Femur (tissue), 1 donor: ENCODE measurements at regions not wholly inside any gene's neighbourhood (a gene's known extent, or its start where the extent isn't known, plus 50 kb on each side); places are given as distances from the start of the nearest gene placed in this dataset.
"Not testable (repeated sequence)": the region's sequence is repeated elsewhere in the genome, so short reads cannot be mapped to it uniquely, and the experiment has no call there.

Source experiments
- DNase-seq: peaks from one replicate; pipeline ENCODE4 v3.0.0-alpha.2; 2017

DNA sequence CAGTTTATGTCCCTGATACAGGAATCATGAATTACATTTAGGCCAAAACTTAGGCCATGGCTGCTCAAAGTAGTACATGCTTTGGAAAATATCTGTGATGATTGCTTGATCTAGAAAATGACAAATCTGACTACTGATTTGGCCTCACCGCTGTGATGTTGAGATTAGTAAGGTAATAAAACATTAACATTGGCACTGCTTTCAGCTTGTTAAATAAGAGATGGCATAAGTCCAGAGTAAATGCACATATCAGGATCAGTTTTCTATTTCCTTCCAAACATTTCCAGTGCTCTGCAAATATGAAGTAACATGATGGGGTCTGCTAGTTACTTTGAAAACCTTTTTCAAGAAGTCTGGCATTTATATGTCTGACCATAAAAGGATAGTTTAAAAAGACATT is 687.3 kb upstream of the ACTRT1 start:
- no peak for DNase-seq

DNA sequence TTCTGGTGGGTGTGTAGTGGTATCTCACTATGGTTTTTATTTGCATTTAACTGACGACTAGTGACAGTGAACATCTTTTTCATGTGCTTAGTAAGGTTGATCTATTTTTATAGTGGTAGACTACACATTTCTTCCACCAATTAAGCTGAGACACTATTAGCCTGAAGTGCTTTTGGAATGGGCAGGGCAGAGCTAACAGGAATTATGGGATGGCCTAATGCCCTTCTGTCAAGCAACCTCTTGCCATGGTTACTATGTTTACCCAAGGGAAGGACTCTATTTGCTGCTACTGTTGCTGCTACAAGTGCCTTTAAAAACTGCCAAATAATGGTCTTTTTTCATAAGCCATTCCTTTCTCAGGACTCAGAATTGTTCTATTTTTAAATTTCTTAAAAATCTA is 676.7 kb upstream of the ACTRT1 start:
- DNase-seq, result no peak

DNA sequence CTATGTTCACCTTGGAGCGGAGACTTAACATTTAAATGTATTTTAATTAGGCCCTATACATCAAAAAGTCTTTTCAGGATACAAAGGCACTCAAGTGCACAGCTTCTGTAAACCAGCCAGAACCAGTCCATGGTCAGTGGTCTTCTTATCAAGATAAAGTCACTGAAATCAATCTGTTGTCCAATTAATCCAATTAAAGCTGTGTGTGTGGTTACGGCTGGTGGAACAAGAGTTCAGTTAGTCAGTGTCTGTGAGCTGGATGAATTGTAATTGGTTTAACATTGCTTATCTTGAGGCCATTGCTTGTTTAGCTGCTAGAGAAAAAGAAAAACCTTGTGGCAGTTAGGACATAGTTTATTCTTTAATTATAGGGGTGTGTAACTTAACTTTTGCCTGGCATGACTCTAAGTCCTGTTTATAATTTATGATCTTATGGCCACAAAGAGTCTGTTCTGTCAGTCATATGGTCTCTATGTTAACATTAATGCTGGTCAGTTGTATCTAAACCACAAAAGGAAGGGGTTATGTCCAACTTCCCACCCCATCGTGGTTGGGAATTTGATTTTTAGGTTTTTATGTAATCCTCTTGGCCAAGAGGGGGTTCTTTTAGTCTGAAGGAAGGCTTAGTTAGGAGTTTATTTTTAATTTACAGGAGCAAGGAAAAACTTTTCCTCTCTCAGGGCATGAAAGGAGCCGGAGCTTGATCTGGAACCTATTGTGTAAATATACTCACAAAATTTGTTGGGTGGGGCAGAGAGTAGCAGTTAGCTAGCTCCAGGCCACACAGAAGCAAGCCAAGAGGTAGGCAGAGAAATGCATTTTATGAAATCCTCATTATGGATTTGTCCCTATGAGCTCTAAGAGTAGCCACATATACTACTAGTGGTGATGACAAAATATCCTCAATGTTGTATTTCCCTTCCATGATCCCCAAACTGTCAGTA is 665.7 kb upstream of the ACTRT1 start:
- no peak for DNase-seq

DNA sequence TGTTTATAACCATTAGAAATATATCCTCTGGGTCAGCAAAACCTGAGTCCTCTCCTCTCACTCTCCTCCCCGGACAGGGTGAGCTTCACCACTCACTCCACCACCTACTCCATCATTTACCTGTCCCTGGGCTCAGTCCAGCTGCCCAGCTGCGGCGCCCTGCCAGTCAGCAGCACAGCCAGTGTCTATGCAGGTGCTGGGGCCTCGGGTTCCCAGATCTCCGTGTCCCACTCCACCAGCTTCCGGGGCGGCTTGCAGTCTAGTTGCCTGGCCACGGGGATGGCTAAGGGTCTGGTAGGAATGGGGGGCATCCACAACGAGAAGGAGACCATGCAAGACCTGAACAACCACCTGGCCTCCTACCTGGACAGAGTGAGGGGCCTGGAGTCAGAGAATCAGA is 662.2 kb upstream of the ACTRT1 start:
- no peak for DNase-seq

DNA sequence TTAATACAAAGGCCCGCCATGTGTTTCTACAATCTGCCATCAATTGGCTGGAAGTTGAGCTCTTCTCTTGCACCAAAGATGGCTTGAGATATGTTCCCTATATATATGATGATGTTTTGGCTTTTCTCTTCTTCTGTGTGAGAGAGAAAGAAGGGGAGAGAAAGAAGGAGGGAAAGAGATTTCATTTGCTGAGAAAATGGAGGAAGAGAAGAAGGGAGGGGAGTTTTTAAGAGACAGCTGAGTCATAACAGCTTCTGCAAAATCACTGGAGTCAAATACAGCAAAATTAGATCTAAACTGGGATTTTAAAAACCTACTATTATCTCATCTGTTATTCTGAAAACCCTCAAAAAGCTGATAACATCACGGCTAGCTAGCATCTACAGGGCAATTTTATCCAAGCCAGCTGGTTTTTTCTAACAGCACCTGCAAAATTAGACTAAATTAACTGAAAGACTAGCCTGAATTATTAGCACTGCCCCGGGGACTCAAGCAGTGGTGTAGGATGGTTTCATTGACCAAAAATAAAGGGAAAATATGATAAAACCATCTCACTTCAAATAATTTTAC is 647.6 kb upstream of the ACTRT1 start:
- no peak for DNase-seq

DNA sequence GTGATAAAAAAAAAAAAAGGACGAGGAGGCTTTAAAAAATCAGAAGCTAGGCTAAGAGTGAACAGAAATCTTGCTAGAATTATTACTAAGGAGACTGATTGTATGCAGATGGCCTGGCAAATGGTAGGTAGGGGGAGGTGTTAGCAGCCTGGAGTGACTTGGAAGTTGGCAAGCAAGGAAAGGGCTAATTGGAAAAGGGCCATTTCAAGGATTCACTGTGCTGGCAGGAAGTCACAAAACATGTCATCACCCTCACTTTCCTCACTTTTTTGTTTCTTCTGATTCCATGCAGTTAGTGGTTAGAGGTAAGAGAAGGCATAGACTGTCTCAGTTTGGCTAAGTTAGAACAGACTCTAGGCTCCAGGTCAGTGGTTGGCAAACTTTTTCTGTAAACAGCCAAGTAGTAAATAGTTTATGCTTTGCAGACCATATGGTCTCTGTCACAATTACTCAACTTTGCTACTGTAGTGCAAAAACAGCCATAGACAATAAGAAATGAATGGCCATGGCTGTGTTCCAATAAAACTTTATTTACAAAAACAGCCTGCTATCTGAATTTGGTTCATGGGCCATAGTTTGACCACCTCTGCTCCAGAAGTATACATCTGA is 646.5 kb upstream of the ACTRT1 start:
- peak; percentile 61 for DNase-seq

DNA sequence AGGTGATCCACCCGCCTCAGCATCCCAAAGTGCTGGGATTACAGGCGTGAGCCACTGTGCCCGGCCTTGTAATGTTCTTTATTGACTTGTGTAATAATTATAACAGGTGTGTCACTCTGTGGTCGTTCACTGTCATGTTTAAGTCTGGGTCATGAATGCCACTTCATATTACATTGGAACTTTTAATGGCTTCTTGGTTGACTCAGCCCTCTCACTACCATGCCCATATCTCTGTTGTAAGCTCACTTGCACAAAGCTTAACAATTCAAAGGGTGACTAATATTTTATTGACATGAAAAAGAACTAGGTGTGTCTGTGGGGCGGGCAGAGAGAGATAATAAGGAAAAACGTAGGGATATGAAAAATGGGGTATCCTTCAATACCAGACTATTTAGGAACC is 639.7 kb upstream of the ACTRT1 start:
- DNase-seq, result no peak

DNA sequence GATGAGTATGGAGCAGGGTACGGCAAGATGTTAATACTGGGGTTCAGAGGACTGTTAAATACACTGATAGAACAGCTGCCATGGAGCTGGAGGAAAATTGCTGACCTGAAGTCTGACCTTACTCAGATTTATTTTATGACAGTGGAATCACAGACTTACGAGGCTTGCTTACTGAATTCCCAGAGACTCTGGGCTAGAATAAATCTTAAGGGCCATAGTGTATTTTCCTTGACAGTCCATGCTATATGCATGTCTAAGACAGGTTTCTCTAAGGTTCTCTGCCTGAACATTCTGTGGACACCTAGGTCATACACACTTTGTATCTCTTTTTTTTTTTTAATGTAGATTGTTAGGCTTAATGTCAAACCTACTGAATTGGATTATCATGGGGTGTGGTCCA is 633.2 kb upstream of the ACTRT1 start:
- DNase-seq, result no peak

DNA sequence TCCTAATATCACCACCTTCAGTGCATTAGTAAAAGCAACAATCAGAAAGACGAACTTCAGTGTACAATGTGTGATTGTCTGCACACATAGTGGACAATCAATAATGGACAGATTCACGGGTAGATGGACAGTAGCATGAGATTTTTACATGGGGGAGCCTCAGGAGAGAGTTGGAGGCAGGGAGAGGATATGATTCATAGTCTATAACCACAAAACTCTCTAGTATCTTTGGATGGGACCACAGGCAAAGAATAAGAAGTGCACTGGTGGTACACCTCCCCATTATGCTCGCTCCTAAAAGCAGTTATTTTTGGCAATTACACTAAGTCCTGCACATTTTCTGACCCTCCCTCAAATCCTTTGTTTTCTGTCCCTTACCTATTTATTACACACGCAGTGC is 624.4 kb upstream of the ACTRT1 start:
- no peak for DNase-seq

DNA sequence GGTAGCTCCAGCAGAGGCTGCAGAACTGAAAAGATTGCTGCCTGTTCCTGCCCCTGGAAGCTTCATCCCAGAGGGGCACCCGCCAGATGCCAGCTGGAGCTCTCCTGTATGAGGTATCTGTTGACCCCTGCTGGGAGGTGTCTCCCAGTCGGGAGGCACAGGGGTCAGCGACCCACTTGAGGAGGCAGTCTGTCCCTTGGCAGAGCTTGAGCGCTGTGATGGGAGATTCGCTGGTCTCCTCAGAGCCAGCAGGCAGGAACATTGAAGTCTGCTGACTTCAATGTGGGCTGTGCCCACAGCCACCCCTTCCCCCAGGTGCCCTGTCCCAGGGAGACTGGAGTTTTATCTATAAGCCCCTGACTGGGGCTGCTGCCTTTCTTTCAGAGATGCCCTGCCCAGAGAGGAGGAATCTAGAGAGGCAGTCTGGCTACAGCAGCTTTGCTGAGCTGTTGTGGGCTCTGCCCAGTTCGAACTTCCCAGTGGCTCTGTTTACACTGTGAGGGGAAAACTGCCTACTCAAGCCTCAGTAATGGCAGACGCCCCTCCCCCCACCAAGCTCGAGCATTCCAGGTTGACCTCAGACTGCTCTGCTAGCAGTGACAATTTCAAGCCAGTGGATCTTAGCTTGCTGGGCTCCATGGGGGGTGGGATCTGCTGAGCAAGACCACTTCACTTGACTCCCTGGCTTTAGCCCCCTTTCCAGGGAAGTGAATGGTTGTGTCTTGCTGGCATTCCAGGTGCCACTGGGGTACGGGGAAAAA is 622.3 kb upstream of the ACTRT1 start:
- not testable (repeated sequence) for DNase-seq

DNA sequence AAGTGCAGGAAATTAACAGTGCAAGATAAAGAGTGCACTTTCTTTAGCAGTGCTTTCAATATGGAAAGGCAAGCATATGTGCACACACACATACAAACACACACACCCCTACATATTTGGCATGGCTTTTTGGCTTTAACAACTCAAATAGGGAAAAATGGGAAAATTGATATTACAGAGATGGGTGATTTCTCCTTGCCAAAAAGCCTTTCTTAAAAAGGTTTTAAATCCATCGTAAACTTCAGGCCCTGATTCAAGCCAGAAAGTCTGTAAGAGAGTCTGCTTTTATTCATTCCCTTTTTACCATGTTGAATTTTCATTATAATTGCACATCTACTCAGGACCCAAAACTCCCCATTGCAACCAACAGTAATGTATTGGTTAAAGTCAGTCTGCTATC is 612.0 kb upstream of the ACTRT1 start:
- no peak for DNase-seq

DNA sequence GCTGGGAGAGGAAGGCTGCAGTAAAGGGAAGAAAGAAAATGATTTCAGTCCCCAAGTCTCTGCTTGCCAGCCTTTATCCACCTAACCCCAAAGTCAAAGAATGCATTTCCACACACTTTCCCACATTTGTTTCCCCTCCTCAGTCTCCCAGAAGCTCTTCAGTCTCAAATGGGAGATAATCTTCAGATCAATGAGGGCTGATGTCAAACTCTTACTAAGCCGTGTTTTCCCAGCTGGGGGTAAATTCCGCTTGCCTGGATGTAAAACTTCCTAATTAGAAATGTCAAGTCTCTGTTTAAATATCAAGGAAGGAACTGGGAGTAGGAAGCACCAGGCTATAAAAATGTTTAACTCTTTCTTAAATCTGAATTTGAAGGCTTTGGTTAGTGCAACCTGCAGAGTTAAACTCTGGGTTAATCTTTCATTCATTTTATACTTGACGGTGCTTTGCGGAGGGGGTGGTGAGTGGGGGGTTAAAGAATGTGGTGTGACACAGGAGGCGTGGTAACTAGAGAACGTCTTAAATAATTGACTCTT is 601.4 kb upstream of the ACTRT1 start:
- no peak for DNase-seq

DNA sequence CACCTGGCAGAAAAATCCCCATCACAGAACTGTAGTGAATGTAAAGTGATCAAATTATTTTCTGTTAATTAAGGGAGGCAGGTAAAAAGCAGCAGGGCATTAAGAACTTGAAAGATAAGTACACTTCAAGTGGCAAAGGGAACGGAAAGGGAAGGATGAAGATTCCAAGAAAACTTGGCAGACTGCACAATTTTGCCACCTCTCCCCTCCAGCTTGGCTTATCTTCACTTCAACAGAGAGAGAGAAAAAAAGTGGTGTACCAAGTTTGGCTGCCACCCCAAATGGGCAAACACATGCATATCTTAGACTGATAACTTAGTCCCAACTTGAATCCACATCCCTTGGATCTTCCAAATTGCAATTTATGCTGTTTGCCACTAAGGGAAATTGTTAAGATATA is 598.1 kb upstream of the ACTRT1 start:
- no peak for DNase-seq

DNA sequence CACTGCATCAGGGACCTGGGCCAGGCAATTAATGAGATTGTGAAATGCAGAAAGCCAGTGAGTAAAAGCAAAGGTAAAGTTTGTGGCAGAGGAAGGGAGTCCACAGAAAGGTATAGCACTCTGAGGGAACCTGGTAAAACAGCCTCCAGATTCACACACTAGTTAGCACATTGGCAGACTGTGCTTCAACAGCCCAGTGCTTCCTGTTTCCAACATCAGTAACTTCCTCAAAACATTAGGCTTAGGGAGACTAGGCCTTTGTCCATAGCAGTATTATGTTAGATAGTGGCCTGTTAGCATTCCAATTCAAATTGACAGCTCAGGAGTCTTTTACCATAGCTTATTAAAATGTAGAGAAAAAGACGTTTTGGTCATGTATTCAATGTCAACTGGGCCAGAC is 582.6 kb upstream of the ACTRT1 start:
- no peak for DNase-seq

DNA sequence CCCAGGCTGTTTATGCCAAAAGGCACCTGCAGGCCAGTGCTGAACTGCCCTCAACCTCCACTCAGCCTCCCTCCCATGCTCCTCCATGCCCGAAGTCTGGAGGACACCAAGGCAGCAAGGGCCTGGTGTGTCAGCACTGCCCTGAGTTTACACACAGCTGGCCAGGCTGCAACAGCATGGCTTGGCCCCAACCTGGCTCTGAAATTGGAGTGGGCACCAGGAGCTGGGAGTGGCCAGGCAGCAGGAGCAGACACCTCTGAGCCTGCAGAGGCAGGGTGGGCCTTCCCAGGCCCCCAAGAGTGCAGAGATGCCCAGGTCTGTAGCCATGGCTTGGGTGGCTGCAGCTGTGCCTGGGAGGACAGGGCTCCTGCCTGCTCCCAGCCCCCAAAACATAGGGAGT is 571.2 kb upstream of the ACTRT1 start:
- DNase-seq, result no peak

DNA sequence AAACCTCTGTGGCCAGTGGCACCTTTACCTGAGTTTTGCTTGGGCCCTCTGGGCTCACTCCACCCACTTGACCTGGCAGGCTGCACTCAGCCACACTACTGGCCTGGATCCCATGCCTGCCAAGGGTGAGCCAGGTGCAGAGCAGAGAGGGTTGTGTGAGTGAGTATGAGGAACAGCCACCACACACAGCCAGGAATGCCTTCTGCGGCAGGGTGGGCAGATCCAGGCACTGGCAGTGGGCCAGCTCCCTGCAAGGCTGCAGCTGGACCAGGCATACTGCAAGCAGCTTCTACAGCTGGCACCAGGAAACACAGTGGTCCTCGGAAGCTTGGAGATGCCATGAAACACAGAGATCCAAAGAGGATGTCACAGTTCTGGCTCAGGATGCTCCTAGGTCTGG is 570.1 kb upstream of the ACTRT1 start:
- DNase-seq, result no peak

DNA sequence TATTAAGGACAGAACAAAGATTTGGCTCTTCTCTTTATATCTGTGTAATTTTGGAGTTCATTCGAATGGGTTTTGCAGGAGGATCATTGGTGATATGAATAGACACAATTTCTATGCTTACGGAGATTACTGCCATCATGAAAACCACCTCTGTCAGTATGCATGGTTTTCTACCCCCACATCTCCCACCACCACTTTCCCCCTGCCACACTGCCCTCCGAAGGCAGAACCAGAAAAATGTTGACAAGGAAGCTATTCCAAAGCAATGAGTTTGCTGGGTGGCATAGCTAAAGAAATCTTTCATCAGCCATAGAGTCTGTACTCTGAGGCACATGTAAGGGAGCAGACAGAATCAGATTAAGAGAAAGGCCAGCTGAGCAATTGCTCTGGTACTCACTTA is 567.3 kb upstream of the ACTRT1 start:
- no peak for DNase-seq

DNA sequence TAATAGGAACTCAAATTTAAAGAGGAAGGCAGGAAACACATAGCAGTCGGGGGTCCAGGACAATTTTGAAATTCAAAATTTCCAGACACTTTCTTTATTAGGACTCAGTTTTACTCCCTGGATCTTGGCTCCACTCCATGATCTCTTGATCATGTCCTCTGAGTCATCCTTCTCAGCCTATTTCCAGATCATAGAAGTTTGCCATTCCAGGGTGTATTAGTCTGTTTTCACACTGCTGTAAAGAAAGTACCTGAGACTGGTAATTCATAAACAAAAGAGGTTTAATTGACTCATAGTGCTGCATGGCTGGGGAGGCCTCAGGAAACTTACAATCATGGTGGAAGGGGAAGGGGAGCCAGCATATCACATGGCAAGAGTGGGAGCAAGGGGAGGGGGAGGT is 564.7 kb upstream of the ACTRT1 start:
- no peak for DNase-seq

DNA sequence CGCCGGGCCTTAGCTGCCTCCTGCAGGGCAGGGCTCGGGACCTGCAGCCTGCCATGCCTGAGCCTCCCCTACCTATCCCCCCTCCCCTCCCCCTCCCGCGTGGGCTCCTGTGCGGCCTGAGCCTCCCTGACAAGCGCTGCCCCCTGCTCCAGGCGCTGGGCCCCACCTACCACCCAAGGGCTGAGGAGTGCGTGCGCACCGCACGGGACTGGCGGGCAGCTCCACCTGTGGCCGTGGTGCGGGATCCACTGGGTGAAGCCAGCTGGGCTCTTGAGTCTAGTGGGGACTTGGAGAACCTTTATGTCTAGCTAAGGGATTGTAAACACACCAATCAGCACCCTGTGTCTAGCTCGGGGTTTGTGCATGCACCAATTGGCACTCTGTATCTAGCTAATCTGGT is 554.6 kb upstream of the ACTRT1 start:
- DNase-seq, result not testable (repeated sequence)

DNA sequence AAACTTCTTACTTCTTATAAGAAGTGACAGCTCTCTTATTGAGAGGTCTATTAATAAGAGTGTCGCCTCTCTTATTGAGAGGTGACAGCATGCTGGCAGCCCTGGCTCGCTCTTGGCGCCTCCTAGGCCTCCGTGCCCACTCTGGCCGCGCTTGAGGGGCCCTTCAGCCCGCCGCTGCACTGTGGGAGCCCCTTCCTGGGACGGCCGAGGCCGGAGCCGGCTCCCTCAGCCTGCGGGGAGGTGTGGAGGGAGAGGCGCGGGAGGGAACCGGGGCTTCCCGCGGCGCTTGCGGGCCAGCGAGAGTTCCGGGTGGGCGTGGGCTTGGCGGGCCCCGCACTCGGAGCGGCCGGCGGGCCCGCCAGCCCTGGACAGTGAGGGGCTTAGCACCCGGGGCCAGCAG is 554.2 kb upstream of the ACTRT1 start:
- DNase-seq, result not testable (repeated sequence)

DNA sequence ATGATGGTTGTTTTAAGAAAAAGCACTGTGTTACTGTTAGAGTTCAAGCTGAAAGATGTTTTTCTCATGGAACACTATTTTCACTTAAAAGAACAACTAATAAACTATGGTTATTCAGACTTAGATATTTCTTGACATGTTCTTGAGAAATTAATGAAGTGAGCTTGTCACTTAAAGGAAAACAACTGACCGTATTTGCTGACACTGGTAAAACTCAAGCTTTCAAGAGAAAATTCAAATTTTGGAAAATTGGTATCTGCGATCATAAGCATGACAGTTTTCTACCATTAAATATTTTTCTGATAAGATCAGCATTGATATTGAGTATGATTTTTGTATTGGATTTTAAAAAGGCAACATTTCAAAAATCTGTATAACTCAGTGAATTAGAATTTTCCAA is 549.5 kb upstream of the ACTRT1 start:
- no peak for DNase-seq

DNA sequence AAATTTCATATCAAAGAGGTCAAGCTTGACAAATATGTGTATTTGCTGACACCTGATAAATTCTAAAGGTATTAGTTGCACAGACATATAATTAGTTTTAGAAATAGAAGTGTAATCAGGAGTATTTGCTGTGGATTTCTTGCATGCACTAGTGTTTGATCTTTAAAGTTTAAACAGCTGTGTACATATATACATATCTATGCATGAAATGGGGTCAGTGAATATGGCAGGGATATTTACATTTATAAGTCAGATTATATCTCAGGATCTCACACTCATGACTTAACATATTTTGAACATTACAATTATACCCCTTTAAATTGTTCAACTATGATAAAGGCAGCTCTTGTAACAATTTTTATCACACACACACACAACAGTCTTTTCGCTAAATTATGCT is 547.4 kb upstream of the ACTRT1 start:
- no peak for DNase-seq

DNA sequence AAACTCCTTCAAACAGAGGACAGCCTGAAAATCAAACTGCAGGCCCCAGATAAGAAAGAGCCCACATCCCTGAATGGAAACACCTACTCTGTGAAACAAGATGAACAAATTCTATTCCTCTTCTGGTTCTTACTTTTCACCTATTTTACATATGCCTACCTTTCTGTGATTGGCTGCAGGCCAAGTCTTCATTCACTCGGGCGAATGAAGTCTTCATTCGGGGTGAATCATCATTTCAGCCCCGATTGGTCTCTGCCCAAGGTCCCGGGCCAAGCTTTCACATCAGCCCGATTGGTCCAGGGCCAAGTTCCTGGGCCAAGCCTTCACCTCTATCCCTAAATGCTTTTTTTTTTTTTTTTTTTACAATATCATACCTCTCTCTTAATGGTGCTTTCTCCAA is 529.8 kb upstream of the ACTRT1 start:
- no peak for DNase-seq
